ENCODE measurements at regions not wholly inside any gene's neighbourhood (a gene's known extent, or its start where the extent isn't known, plus 50 kb on each side); places are given as distances from the start of the nearest gene placed in this dataset.

- no peak for DNase-seq
- Histone ChIP-seq H3K9me3 (no peaks in the 10 kb centered on the region), H3K4me1 (no peaks in the 10 kb centered on the region), H3K4me3 (ENCODE audit: low read depth, low read length) (no peak overlapping the region), H3K36me3 (no peaks in the 10 kb centered on the region), H3K27me3 (no peaks in the 10 kb centered on the region; the same call in 1 of the 2 replicates)
- no peak for TF ChIP-seq CTCF (IDR thresholded peaks at IDR 0.05; ENCODE audit: low read depth, low read length)
These were observed 733.1 kb downstream of the TYW1 start for GRCh38 chr7:67729771-67730170.

DNA sequence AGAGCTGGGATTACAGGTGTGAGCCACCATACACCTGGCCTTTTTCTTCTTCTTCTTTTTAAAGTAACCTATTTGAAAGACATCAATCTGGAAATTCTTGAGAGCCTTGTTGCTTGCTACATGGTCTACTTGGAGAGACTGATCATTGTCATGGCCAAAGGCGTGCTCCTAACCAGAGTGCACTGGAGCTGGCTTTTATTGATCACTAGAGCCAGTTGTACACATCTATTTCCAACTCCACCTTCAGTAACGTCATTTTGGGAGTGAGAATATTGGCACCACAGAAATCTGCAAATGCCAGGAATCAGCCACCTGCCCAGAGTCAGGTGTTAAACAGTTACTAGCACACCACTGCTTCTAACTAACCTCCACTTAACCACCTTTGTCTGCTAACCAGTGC lies 735.1 kb downstream of the TYW1 start:
- Histone ChIP-seq H3K36me3 (no peaks in the 10 kb centered on the region), H3K27me3 (no peaks in the 10 kb centered on the region), H3K4me1 (no peaks in the 10 kb centered on the region), H3K9me3 (no peaks in the 10 kb centered on the region), H3K4me3 (ENCODE audit: low read depth, low read length) (no peak overlapping the region)
- TF ChIP-seq CTCF (IDR thresholded peaks at IDR 0.05; ENCODE audit: low read depth, low read length), result no peak
- DNase-seq, result no peak

- no peak for TF ChIP-seq CTCF (IDR thresholded peaks at IDR 0.05; ENCODE audit: low read depth, low read length)
- H3K36me3 ChIP-seq, result no peaks in the 10 kb centered on the region
- no peak for DNase-seq
- no peaks in the 10 kb centered on the region for H3K9me3 ChIP-seq
- no peaks in the 10 kb centered on the region for H3K27me3 ChIP-seq
- no peak overlapping the region for H3K4me3 ChIP-seq (ENCODE audit: low read depth, low read length)
- no peaks in the 10 kb centered on the region for H3K4me1 ChIP-seq
These were observed 736.3 kb downstream of the TYW1 start for GRCh38 chr7:67732898-67733297.

DNA sequence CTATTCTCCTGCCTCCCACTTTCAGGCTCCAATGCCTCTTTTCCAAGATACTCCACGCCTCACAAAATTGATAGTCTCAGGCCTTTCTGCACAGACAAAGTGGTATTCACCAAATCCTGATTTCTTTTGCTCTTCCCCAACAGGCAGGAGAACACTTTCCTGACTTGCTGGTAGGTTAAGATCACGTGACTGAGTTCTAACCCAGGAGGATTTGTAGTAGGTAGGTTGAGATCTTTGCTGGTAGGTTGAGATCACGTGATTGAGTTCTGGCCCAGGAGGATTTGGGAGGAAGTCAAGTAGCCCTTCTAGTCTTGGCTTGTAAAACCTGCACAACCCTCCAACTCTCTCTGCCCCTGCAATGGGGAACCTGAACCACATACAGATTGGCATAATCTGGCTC lies 741.5 kb downstream of the TYW1 start:
- H3K4me1 ChIP-seq, result no peaks in the 10 kb centered on the region
- H3K4me3 ChIP-seq (ENCODE audit: low read depth, low read length), result no peak overlapping the region
- H3K9me3 ChIP-seq, result no peaks in the 10 kb centered on the region
- H3K36me3 ChIP-seq, result no peaks in the 10 kb centered on the region
- no peak for TF ChIP-seq CTCF (IDR thresholded peaks at IDR 0.05; ENCODE audit: low read depth, low read length)
- DNase-seq, result no peak
- no peaks in the 10 kb centered on the region for H3K27me3 ChIP-seq

- Histone ChIP-seq H3K4me1 (no peaks in the 10 kb centered on the region), H3K4me3 (ENCODE audit: low read depth, low read length) (no peak overlapping the region), H3K27me3 (no peaks in the 10 kb centered on the region), H3K9me3 (no peaks in the 10 kb centered on the region), H3K36me3 (no peaks in the 10 kb centered on the region)
- TF ChIP-seq CTCF (IDR thresholded peaks at IDR 0.05; ENCODE audit: low read depth, low read length), result no peak
- DNase-seq, result no peak
These were observed 742.3 kb downstream of the TYW1 start for GRCh38 chr7:67738958-67739357.

GRCh38 chr7:67743501-67743900 lies 746.9 kb downstream of the TYW1 start:
- Histone ChIP-seq H3K4me3 (ENCODE audit: low read depth, low read length) (no peak overlapping the region), H3K9me3 (no peaks in the 10 kb centered on the region; the same call in 1 of the 2 replicates), H3K4me1 (no peaks in the 10 kb centered on the region), H3K36me3 (no peaks in the 10 kb centered on the region), H3K27me3 (no peaks in the 10 kb centered on the region)
- no peak for TF ChIP-seq CTCF (IDR thresholded peaks at IDR 0.05; ENCODE audit: low read depth, low read length)
- no peak for DNase-seq
